H9 (cell line): ENCODE measurements at regions not wholly inside any gene's neighbourhood (a gene's known extent, or its start where the extent isn't known, plus 50 kb on each side); places are given as distances from the start of the nearest gene placed in this dataset.

Experiments
- DNase-seq: peaks from one replicate; pipeline ENCODE4 v3.0.0-alpha.2; 2017
- H2AFZ ChIP-seq: one replicate; pipeline ENCODE4 v1.6.1; 2013; ENCODE audit warnings: mild to moderate bottlenecking, low read length, control low read depth, moderate library complexity
- H2AK5ac ChIP-seq: 2 replicates; pipeline ENCODE4 v1.6.1; 2013; ENCODE audit warnings: low read length, control low read depth, mixed read lengths; ENCODE audit not compliant: insufficient read length
- H2BK120ac ChIP-seq: one replicate; pipeline ENCODE4 v1.6.1; 2013; ENCODE audit warnings: low read depth, mild to moderate bottlenecking, low read length, control low read depth, inconsistent platforms; ENCODE audit not compliant: poor library complexity, severe bottlenecking
- H2BK12ac ChIP-seq: 2 replicates; pipeline ENCODE4 v1.6.1; 2013; ENCODE audit warnings: low read length, control low read depth, mixed read lengths, low read depth; ENCODE audit not compliant: insufficient read length
- H2BK15ac ChIP-seq: 2 replicates; pipeline ENCODE4 v1.6.1; 2013; ENCODE audit warnings: low read depth, low read length, control low read depth
- H2BK20ac ChIP-seq: one replicate; pipeline ENCODE4 v1.6.1; 2013; ENCODE audit warnings: low read depth, mild to moderate bottlenecking, low read length, control low read depth, inconsistent platforms; ENCODE audit not compliant: poor library complexity, severe bottlenecking
- H2BK5ac ChIP-seq: 2 replicates; pipeline ENCODE4 v1.6.1; 2013; ENCODE audit warnings: low read length, control low read depth, mixed read lengths; ENCODE audit not compliant: insufficient read length
- H3K14ac ChIP-seq: 2 replicates; pipeline ENCODE4 v1.6.1; 2013; ENCODE audit warnings: low read length, control low read depth; ENCODE audit not compliant: insufficient read depth
- H3K18ac ChIP-seq: 2 replicates; pipeline ENCODE4 v1.6.1; 2013; ENCODE audit warnings: low read depth, mild to moderate bottlenecking, mixed read lengths, low read length, control low read depth; ENCODE audit not compliant: insufficient read length
- H3K23ac ChIP-seq: 2 replicates; pipeline ENCODE4 v1.6.1; 2013; ENCODE audit warnings: low read length, control low read depth, mixed read lengths, low read depth; ENCODE audit not compliant: insufficient read length
- H3K23me2 ChIP-seq: 2 replicates; pipeline ENCODE4 v1.6.1; 2013; ENCODE audit warnings: low read depth, mild to moderate bottlenecking, mixed read lengths, low read length, control low read depth; ENCODE audit not compliant: insufficient read length, poor library complexity, severe bottlenecking
- H3K27ac ChIP-seq: 2 replicates; pipeline ENCODE4 v1.5.1; 2013; ENCODE audit warnings: low read length, control low read depth, mixed read lengths, low read depth; ENCODE audit not compliant: insufficient read length
- H3K27me3 ChIP-seq: 2 replicates; pipeline ENCODE4 v1.6.1; 2013; ENCODE audit warnings: low read length, control low read depth, inconsistent platforms; ENCODE audit not compliant: insufficient read depth
- H3K4ac ChIP-seq: 2 replicates; pipeline ENCODE4 v1.6.1; 2013; ENCODE audit warnings: low read depth, mild to moderate bottlenecking, control low read depth, inconsistent platforms, low read length, moderate library complexity
- H3K4me1 ChIP-seq: 2 replicates; pipeline ENCODE4 v1.6.1; 2013; ENCODE audit warnings: low read length, control low read depth, inconsistent platforms; ENCODE audit not compliant: insufficient read depth
- H3K4me2 ChIP-seq: 2 replicates; pipeline ENCODE4 v1.6.1; 2013; ENCODE audit warnings: low read length, control low read depth, mixed read lengths; ENCODE audit not compliant: insufficient read length, insufficient read depth
- H3K56ac ChIP-seq: 2 replicates; pipeline ENCODE4 v1.6.1; 2013; ENCODE audit warnings: low read depth, mild to moderate bottlenecking, mixed read lengths, low read length, control low read depth; ENCODE audit not compliant: insufficient read length
- H3K79me1 ChIP-seq: 2 replicates; pipeline ENCODE4 v1.6.1; 2013; ENCODE audit warnings: low read depth, mild to moderate bottlenecking, moderate library complexity, low read length, control low read depth, inconsistent platforms; ENCODE audit not compliant: insufficient read depth, poor library complexity, severe bottlenecking
- H3K79me2 ChIP-seq: 2 replicates; pipeline ENCODE4 v1.6.1; 2013; ENCODE audit warnings: low read length, control low read depth, inconsistent platforms; ENCODE audit not compliant: insufficient read depth
- H3K9ac ChIP-seq: 2 replicates; pipeline ENCODE4 v1.6.1; 2013; ENCODE audit warnings: low read length, control low read depth, mixed read lengths; ENCODE audit not compliant: insufficient read length; ENCODE audit errors: extremely low read depth
- H3K9me3 ChIP-seq: one replicate; pipeline ENCODE4 v1.6.1; 2013; ENCODE audit warnings: low read depth, low read length, inconsistent platforms; ENCODE audit not compliant: control insufficient read depth
- H3T11ph ChIP-seq: one replicate; pipeline ENCODE4 v1.6.1; 2013; ENCODE audit warnings: mild to moderate bottlenecking, low read length, control low read depth, inconsistent platforms
- H4K20me1 ChIP-seq: one replicate; pipeline ENCODE4 v1.6.1; 2013; ENCODE audit not compliant: control insufficient read depth, insufficient read length, insufficient read depth
- H4K5ac ChIP-seq: 2 replicates; pipeline ENCODE4 v1.6.1; 2013; ENCODE audit warnings: low read depth, mild to moderate bottlenecking, mixed read lengths, low read length, control low read depth; ENCODE audit not compliant: insufficient read length
- H4K8ac ChIP-seq: replicated peaks from 2 replicates; pipeline ENCODE4 v1.6.1; 2013; ENCODE audit warnings: low read length, control low read depth, mixed read lengths, low read depth; ENCODE audit not compliant: insufficient read length
- H4K91ac ChIP-seq: 2 replicates; pipeline ENCODE4 v1.6.1; 2013; ENCODE audit warnings: low read depth, mild to moderate bottlenecking, moderate library complexity, mixed read lengths, low read length, control low read depth; ENCODE audit not compliant: insufficient read length
- H3K27ac Mint-ChIP-seq, 3 experiments: 2 replicates in 2 of 3; 3 replicates in 1 of 3; pipeline ENCODE4 v1.8.0; 2020 to 2021; ENCODE audit warnings: mixed read lengths in 3 of 3, mild to moderate bottlenecking in 1 of 3, moderate library complexity in 1 of 3
- H3K27me3 Mint-ChIP-seq: 2 replicates; pipeline ENCODE4 v1.8.0; 2021; ENCODE audit warnings: low read depth, mild to moderate bottlenecking, moderate library complexity, mixed read lengths
- H3K36me3 Mint-ChIP-seq, 3 experiments: 2 replicates in 2 of 3; 3 replicates in 1 of 3; pipeline ENCODE4 v1.8.0; 2020 to 2021; ENCODE audit warnings: low read depth in 3 of 3, mixed read lengths in 3 of 3; ENCODE audit not compliant: insufficient read depth in 1 of 3
- H3K4me1 Mint-ChIP-seq, 2 experiments: 2 replicates each; pipeline ENCODE4 v1.8.0; 2020; ENCODE audit warnings: mixed read lengths in 2 of 2
- H3K4me3 Mint-ChIP-seq, 2 experiments: 2 replicates in 1 of 2; 3 replicates in 1 of 2; pipeline ENCODE4 v1.8.0; 2020 to 2021; ENCODE audit warnings: mild to moderate bottlenecking in 2 of 2, mixed read lengths in 2 of 2, moderate library complexity in 1 of 2
- H3K9me3 Mint-ChIP-seq, 2 experiments: 2 replicates in 1 of 2; 3 replicates in 1 of 2; pipeline ENCODE4 v1.8.0; 2020; ENCODE audit warnings: mild to moderate bottlenecking in 2 of 2, mixed read lengths in 2 of 2, moderate library complexity in 1 of 2
- WGBS: extraction: QIAGEN DNeasy Blood & Tissue Kit; methylation state at CpG from one replicate; pipeline ENCODE4 v1.1.7; 2013; ENCODE audit warnings: missing lambda C conversion rate, low lambda C conversion rate, mixed read lengths; ENCODE audit not compliant: insufficient read length; ENCODE audit errors: extremely low coverage; 5-methylcytosine and 5-hydroxymethylcytosine counted together
- TF ChIP-seq, protein P1 (sequence below): fragments of 200-600 bp; sonication (generic); conservative IDR thresholded peaks from 3 replicates; pipeline ENCODE4 v1.8.0; 2021; ENCODE audit warnings: antibody characterized with exemption, mild to moderate bottlenecking

DNA sequence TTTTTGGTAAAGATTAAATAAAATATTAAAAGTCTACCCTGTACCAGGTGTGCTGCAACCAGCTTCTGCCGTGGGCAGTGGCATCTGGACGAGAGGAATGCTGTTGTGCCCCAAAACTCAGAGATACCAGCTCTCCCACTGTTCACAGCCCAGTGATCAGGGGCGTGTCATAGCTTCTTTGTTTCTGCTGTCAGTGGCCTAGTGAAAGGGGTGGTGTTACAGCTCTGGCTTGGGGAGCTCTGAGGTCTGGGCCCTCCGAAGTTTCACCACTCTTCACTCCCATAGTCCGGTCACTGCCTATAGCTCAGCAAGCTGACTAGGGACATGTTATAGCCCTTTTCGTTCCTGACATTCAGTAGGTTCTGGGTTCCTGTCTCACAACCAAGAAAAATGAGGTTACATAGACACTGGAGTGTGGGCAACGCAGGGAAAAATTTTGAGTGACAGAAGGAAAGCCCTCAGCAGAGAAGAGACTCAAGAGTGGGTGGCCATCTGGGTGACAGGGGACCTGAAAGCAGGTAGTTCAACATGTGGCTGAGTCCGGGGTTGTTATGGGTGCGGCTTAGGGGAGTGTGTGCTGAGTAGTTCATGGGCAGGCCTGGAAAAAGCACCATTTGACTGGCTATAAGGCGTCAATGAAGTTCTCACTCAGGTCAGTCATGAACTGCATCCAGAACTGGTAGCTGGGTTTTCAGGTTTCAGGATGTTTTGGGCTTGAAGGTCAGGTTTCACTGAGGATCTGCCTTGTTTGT lies 1184.4 kb upstream of the PABPC4L start:
- H4K20me1 ChIP-seq, result no peaks in the 10 kb centered on the region
- Mint-ChIP-seq H3K4me1 (peaks cover 38 to 39% of the 10 kb centered on the region in 2 experiments), H3K4me3 (no peak overlapping the region), H3K36me3 (peaks cover 15 to 48% (median 16%) of the 10 kb centered on the region in 3 experiments), H3K27ac (peak overlapping the region; percentile 73 to 90 (median 75)), H3K27me3 (no peaks in the 10 kb centered on the region), H3K9me3 (peaks cover 19 to 25% of the 10 kb centered on the region in 2 experiments; a peak in 4 of 5 replicates)
- H3K14ac ChIP-seq, result no peak overlapping the region
- H3K4me2 ChIP-seq, result no peak overlapping the region
- H2BK5ac ChIP-seq, result no peak overlapping the region
- H3K9me3 ChIP-seq, result peaks cover 5% of the 10 kb centered on the region
- WGBS, result no CpG with 5 or more reads among the region's 10 CpGs
- H4K5ac ChIP-seq, result no peak overlapping the region
- no peak overlapping the region for H2AFZ ChIP-seq
- H3K9ac ChIP-seq, result no peak overlapping the region
- no peak overlapping the region for H2AK5ac ChIP-seq
- DNase-seq, result no peak
- H3K27ac ChIP-seq, result no peak overlapping the region
- H3K79me2 ChIP-seq, result no peaks in the 10 kb centered on the region
- no peak overlapping the region for H2BK15ac ChIP-seq
- TF ChIP-seq, protein P1, sequence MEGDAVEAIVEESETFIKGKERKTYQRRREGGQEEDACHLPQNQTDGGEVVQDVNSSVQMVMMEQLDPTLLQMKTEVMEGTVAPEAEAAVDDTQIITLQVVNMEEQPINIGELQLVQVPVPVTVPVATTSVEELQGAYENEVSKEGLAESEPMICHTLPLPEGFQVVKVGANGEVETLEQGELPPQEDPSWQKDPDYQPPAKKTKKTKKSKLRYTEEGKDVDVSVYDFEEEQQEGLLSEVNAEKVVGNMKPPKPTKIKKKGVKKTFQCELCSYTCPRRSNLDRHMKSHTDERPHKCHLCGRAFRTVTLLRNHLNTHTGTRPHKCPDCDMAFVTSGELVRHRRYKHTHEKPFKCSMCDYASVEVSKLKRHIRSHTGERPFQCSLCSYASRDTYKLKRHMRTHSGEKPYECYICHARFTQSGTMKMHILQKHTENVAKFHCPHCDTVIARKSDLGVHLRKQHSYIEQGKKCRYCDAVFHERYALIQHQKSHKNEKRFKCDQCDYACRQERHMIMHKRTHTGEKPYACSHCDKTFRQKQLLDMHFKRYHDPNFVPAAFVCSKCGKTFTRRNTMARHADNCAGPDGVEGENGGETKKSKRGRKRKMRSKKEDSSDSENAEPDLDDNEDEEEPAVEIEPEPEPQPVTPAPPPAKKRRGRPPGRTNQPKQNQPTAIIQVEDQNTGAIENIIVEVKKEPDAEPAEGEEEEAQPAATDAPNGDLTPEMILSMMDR, result no peak
- H2BK20ac ChIP-seq, result no peak overlapping the region
- H3K23me2 ChIP-seq, result no peaks in the 10 kb centered on the region
- H3K23ac ChIP-seq, result no peak overlapping the region
- H4K91ac ChIP-seq, result no peak overlapping the region
- no peaks in the 10 kb centered on the region for H3K27me3 ChIP-seq
- no peak overlapping the region for H4K8ac ChIP-seq
- H2BK12ac ChIP-seq, result no peak overlapping the region
- H3T11ph ChIP-seq, result no peak overlapping the region
- H3K56ac ChIP-seq, result no peak overlapping the region
- H3K4me1 ChIP-seq, result no peaks in the 10 kb centered on the region; the same call in 1 of the 2 replicates
- H3K79me1 ChIP-seq, result no peaks in the 10 kb centered on the region
- no peak overlapping the region for H2BK120ac ChIP-seq
- no peak overlapping the region for H3K4ac ChIP-seq
- no peak overlapping the region for H3K18ac ChIP-seq
